GM18909 (cell line): ENCODE measurements at regions not wholly inside any gene's neighbourhood (a gene's known extent, or its start where the extent isn't known, plus 50 kb on each side); places are given as distances from the start of the nearest gene placed in this dataset.
"Not testable (repeated sequence)": the region's sequence is repeated elsewhere in the genome, so short reads cannot be mapped to it uniquely, and the experiment has no call there.

Experiments
- ATAC-seq: cut with Tn5 transposase; IDR thresholded peaks from one replicate; pipeline ENCODE4 v1.9.1; 2021; ENCODE audit warnings: mild to moderate bottlenecking; ENCODE audit not compliant: unreplicated experiment, poor library complexity

DNA sequence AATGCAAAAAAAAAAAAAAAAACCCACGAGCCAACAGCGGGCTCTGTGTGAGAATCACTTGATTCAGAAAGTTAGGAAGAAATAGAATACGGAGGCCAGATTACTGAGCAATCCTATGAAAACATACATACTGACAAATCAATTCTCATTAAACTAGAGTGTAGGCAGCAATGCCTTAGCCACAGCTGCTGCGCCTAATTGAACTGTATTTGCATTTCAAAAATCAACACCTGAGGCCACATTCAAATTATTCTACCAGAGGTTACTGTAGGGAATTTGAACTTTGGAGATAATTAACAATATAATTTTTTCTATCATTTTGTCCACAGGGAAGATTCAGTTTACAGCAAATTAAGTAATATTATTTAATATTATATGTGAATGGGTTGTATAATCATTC lies 138.4 kb upstream of the PLD5 start:
- no peak for ATAC-seq

DNA sequence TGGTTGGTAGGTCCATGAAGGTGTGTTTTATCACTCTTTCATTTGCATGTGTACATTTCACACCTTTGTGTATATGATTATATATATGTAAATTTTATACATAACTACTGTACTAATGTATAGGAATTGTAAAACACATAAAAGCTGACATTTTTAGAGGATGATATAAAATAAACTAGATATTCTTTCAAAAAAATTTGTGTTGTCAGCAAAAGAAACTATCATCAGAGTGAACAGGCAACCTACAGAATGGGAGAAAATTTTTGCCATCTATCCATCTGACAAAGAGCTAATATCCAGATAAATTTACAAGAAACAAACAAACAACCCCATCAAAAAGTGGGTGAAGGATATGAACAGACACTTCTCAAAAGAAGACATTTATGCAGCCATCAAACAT lies 129.3 kb upstream of the PLD5 start:
- not testable (repeated sequence) for ATAC-seq

DNA sequence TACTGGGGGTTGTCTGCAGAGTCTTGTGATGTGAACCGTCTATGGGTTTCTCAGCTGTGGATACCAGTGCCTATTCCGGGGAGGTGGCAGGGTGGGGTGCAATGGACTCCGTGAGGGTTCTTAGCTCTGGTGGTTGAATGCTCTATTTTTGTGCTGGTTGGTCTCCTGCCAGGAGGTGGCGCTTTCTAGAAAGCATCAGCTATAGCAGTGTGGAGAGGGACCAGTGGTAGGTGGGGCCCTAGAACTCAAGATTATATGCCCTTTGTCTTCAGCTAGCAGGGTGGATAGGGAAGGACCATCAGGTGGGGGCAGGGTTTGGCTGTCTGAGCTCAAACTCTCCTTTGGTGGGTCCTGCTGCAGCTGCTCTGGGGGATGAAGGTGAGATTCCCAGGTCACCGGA lies 127.3 kb upstream of the PLD5 start:
- ATAC-seq, result no peak

DNA sequence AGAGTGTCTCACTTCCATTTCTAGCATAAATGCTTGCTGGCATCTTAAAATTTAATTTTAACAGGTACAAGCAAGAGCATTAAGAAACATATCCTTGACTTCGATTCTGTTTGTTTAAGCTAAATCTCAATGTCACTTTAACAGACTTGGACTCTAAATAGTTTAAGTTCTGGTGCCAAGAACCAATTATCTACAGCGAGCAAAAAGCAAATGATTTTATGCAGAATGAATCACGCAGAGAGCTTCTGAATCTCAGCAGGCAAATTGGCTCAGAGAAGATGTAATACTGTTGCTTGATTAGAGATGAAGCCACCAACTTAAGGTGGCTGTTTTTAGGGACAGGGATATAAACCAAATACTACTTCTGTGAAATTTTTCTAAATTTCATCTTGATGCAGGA lies 117.0 kb upstream of the PLD5 start:
- no peak for ATAC-seq

DNA sequence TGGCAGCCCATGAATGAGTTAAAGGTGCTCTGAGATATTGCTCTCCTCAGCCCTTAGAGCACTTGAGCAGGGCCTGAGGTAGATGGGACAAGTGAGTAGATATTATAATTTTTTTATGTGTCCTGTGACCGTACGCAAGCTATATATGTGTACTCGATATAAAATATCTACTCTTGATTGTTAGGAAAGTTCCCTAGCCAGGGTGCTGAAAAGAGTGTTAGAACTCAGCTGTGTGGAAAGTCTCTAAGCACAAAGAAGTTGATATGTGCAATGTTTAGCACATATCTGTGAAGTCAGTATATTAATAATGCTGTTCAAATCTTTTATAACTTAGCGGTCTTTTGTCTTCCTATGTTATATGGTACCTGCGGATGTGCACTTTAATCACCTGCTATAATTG lies 114.6 kb upstream of the PLD5 start:
- ATAC-seq, result no peak

DNA sequence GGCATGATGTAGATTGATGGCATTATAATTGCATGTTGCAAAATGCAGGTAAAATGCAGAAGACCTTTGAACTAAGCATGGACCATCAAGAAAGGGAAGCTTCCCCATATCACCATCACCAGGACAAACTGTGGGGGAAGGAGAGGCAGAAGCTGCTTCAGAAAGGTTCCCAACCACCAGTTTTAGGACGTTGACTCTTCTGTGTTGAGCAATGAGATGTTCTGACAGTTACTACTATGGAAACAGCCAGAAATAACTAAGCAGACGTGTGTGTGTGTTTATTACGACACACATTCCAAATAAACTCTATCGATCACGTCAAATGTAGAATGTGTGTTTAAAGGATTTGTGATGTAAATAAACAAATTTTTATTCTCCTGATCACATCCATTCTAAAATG lies 110.2 kb upstream of the PLD5 start:
- ATAC-seq, result no peak

DNA sequence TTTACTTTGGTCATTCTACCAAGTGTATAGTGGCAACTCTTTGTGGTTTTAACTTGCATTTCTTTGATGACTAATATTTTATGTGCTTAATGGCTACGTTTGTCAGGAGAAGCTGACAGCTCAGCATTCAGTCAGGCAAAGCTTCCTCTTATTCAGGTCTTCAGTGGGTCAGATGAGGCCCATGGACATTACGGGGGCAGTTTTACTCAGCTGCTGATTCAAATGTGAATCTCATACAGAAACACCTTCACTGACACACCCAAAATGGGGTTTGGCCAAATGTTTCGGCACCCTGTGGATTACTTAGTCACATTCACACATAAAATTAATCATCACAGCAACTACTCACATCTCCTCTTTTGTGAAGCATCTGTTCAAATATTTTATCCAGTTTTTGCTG lies 104.9 kb upstream of the PLD5 start:
- no peak for ATAC-seq

DNA sequence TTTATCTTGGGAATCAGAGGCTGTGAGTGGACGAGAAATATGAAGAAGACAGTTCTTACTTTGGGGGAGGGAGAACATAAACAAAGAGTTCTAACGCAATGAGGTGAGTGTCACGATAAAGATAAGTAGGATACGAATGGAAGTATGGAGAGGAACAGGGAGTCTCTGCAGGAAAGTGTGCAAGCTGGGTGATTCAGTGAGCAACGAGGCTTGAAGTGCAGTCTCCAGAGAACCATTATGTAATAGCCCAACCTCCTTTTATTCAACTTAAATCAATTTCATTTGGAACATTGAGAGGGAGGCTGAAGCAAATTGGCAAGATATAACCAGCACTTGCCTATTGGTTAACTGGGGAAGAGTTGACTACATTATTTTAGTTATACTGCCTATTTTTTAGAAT lies 99.3 kb upstream of the PLD5 start:
- ATAC-seq, result no peak

DNA sequence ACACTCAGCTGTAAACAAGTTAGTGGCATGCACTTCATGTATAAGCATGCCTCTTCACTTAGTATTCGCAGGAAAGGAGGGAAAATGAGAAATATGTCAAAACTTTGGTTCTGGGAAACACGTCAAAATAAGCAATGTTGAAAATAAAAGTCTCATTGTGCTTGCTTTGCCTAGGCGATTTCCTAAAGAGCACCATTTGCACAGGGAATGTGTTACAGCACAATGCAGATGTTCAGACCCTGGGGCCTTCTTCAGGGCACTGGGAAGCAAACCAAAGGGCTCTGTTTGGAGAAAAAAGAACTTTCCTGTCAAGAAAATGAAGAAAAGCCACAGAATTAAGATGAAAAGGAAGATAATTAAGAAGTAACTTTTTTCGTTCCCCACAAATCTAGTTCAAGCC lies 98.6 kb upstream of the PLD5 start:
- no peak for ATAC-seq

DNA sequence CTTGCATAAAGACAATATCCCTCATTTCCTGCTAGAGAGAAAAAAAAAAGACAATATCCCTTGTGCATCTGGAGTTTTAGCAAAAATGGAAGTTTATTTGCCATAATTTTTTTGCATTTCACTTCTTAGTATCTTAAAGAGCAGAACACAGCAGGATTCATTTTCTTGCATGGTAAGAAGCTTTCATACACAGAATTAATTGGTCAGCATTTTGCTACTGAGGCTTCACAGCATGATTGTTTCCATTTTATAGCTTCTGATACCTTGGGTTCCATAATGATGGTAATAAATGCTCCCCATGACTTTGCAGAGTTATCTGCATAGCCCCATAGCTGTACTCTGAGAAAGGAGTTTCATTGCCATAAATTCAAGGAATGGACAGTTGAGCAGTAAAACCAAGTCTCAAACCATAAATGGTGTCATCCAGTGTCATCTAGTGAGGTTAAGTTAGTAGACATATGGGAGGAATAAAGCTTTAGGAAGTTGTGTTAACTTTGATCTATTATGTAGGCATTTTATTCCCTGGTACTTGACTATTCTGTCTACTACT lies 88.8 kb upstream of the PLD5 start:
- ATAC-seq, result no peak

DNA sequence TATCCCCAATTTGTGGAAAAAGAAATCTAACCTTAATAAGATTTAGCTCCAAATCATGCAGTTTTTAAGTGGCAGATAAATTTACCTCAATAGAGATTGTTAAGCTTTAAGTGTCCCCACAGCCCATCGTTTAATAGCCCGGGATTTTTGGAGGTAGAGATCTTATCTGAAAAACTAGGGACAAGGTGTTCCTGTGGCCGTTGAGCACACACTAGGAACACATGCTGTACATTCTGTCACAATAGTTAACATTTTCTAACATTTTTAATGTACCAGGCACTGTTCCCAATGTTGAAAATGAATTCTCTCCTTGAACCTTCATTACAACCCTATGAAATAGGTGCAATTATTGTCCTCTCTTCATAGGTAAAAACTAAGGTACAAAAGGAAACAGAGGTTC lies 85.7 kb upstream of the PLD5 start:
- no peak for ATAC-seq

DNA sequence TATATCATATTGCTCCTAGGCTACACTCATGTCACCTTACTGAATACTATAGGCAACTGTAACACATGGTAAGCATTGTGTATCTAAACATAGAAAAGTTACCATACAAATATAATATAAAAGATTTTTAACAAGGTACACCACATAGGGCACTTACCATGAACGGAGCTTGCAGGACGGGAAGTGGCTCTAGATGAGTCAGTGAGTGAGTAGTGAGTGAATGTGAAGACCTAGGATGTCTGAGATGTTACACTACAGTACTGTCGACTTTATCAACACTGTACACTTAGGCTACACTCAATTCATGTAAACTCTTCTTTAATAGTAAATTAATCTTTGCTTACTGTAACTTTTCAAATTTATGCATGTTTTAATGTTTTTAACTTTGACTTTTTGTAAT lies 81.0 kb upstream of the PLD5 start:
- no peak for ATAC-seq

DNA sequence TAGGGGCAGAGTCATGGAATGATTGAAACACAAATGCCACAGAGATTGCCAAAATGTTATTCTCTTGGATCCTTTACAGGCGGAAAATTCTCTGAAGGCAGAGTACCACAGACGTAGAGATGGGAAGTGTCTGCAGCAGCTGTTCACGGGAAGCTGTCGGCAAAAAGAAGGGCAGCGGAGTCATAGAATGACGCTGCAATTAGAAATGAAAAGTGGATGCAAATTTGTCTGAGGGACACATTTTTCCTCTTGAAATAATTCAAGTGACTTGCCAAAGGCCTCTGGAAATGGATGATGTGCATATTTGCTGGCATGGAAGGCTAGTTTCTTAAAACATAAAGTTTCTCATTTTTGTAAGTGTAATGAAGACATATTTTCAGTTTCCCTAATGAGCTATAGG lies 77.5 kb upstream of the PLD5 start:
- ATAC-seq, result no peak

DNA sequence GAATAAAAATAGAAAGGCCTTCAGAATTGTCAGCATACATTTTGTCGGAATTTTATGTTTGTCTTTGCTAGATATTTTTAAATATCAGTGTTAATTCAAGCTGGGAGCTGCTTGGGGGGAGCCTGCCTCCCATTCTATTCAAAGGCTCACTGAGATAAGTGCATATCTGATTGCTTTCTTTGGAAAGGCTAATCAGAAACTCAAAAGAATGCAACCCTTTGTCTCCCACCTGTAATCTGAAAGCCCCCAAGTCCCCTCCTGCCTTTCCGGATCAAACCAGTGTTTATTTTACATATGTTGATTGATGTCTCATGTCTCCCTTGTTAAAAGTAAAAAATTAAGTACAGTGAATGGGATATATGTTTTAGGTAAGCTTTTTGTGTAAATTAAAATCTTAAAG lies 69.3 kb upstream of the PLD5 start:
- not testable (repeated sequence) for ATAC-seq

DNA sequence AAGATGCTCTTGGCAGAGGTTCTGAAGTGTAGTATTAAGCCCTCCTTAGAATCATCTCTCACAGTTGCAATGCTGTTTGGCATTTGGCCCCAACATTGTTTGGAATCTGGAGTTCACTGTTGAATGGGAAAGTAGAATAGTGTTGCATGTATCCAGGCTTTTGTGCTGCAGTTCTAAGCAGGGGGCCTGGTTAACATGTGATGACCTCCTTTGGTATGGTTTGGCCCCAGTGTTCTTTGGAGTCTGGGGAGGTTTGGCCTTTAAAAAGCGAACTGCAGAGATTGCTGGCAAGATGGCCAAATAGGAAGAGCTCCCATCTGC lies 61.8 kb upstream of the PLD5 start:
- no peak for ATAC-seq

DNA sequence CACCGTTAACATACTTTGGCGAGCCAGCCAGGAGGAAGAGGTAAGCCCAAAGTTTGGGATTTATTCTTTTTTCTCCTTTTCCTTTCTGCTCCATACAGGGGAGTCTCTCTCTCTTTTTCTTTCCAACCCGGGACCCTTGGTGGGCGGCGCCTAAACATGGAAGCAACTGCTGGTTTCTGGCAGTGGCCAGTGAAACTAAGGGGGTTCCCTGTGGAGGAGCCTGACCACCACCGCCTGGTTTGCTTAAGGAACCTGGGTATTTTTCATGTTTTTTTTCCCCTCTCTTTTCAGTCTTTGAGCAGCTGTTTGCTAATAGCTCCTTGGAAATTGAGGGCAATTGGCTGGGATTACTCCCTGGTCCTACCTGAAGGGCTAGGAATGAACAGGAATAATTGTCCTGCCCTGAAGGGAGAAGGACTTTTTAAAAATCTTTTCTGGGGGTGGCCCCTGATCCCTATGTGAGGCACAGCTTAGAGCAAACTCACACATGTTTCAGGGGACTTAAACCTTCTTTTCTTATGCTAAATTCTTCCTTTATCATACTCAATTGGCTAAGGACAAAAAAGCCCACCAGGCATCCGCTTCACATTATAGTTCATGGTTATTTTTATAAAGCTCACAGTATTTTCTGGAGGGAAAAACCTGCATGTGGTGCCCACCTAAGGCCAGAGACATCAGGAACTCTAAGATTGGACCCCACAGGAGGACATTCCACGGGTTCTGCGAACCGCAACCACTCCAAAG lies 61.3 kb upstream of the PLD5 start:
- no peak for ATAC-seq

DNA sequence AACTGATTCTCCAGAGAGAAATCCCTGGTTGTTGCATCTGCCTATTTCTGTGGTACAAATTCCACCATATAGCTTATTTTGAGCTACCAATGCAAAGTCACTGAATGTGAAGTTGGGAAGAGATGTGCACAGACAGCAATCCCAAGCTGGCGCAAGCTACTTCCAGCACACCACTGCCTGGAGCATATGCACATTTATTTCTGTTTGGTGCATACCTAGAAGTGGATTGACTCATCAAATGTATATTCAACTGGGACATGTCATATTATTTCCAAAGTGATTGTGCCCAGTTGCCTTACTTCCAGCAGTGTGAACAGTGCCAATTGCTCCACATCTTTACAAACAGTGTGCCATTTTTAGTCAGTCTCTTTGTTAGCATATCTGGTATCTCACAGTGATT lies 58.2 kb upstream of the PLD5 start:
- no peak for ATAC-seq

DNA sequence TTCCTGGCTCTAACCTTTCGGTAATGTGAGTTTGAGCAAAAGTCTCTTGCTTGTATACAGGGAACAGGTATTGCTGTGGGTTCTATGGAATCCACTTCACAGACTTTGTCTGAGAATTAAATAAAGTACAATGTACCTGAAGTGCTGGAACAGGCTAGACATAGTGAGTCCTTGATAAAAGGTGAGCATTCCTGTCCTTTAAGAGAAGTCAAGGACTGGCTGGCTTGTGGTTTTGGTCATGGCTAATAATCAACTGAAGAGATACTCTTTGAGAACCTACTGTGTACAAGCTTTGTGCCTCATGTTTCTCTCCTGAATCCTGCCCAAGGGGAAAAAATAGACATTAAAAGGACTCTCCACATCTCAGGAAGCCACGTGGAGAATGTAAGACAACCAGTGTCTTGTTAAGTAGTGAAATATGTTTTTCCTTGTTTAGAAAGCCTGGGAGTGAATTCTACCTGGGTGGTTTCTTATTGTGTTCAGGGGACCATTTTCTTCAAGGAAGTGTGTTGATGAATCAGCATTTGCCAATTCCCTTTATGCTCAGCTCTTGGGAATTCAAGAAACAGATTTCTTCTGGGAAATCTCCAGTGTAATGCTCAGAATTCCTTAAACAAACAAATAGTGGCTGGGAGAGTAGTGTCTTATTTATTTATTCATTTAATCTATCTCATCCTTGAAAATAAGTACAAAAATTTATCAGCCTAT lies 55.2 kb upstream of the PLD5 start:
- no peak for ATAC-seq
